GM20000 (cell line): ENCODE measurements at regions not wholly inside any gene's neighbourhood (a gene's known extent, or its start where the extent isn't known, plus 50 kb on each side); places are given as distances from the start of the nearest gene placed in this dataset.
"Not testable (repeated sequence)": the region's sequence is repeated elsewhere in the genome, so short reads cannot be mapped to it uniquely, and the experiment has no call there.

ENCODE experiments used
- DNase-seq: peaks from one replicate; pipeline ENCODE4 v3.0.0; 2012; ENCODE audit warnings: low spot score
- CTCF ChIP-seq: IDR thresholded peaks from 2 replicates; pipeline ENCODE4 v1.5.1; 2012; ENCODE audit warnings: mild to moderate bottlenecking, control low read depth; ENCODE audit errors: extremely low read depth, missing control alignments

DNA sequence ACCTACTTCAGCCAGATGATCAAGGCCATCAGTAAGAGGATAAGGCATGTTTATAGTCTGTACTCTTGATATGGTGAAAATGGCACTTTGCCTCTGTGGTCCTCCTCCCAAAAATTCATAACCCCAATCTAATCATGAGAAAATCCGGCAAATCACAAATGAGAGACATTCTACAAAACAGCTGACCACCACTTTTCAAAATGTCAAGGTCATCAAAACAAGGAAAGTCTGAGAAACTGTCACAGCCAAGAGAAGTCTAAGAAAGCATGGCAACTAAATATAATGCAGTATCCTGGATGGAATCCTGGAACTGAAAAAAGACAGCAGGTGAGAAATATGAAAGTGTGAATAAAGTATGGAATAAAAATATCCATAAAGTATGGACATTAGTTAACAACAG is 226.6 kb upstream of the INTU start:
- DNase-seq: no peak
- TF ChIP-seq CTCF: no peak

GRCh38 chr4:127407572-127407971 is 225.2 kb upstream of the INTU start:
- not testable (repeated sequence) for DNase-seq

- no peak for DNase-seq
- no peak for TF ChIP-seq CTCF
Observed at GRCh38 chr4:127410201-127410600, 222.6 kb upstream of the INTU start.

DNA sequence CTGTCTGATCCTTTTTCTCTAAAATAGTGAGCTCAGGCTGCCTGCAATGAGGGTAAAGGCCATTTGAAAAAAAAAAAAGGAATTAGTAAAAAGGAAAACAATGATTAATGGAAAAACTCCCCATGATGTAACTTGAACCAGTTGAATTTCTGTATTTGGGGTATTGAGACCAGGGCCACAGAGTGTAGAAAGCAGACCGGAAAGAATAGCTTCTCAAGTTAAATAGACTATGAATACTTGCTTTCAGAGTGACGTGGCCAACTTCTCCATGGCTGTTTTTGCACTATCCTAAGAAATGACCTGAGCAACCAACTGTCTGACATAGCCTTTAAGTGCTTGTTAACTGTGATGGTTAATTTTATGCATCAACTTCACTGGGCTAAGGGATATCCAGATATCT is 222.1 kb upstream of the INTU start:
- TF ChIP-seq CTCF: no peak
- no peak for DNase-seq

GRCh38 chr4:127414951-127415606 is 217.7 kb upstream of the INTU start:
- no peak for TF ChIP-seq CTCF
- no peak for DNase-seq

- TF ChIP-seq CTCF: no peak
- DNase-seq: no peak
Observed at GRCh38 chr4:127416115-127416514, 216.6 kb upstream of the INTU start.

DNA sequence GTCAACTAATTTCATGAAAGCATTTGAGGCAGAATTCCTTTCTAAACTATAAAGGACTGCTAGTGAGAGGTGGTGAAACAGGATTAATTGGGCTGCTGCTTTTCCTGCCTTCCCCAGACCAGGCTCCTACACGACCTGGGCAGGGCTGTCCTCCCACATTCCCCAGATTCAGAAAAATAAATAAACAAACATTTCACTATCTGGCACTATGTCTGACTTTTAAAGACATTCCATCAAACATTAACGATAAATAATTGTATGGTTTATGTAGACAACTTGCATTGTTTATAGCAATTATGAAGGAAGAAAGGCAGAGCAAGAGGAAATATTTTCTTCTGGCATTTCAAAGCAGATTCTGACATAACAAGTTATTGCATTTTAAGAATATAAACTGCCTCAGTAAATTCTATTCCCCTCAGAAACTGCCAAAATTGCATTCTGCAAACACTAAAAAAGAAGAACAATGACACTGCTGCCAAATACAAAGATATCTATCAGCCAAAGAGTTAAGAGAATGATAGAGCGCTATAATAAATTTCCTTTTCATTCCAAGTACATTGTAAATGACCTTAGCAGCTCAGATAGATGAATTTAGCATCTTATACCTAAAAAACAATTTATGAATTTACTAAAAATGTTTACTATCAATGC is 214.7 kb upstream of the INTU start:
- DNase-seq: no peak
- no peak for TF ChIP-seq CTCF

GRCh38 chr4:127419431-127419830 is 213.3 kb upstream of the INTU start:
- no peak for DNase-seq
- no peak for TF ChIP-seq CTCF
